ENCODE measurements at regions not wholly inside any gene's neighbourhood (a gene's known extent, or its start where the extent isn't known, plus 50 kb on each side); places are given as distances from the start of the nearest gene placed in this dataset.

- TF ChIP-seq CHD7 (IDR thresholded peaks at IDR 0.05; ENCODE audit: insufficient replicate concordance, low read length) (no peak), POLR2A (IDR thresholded peaks at IDR 0.05; ENCODE audit: control extremely low read depth in 1 of 2, low read depth in 2 of 2, low read length in 2 of 2) (no peak), RXRA (IDR thresholded peaks at IDR 0.05; ENCODE audit: insufficient read depth, low read depth, low read length) (no peak)
These were observed 804.6 kb downstream of the TRHDE start (continued) for GRCh38 chr12:73076760-73077159.

Measured in H1 (cell line).